ENCODE measurements at regions not wholly inside any gene's neighbourhood (a gene's known extent, or its start where the extent isn't known, plus 50 kb on each side); places are given as distances from the start of the nearest gene placed in this dataset.
A peak's percentile ranks its signal among the peaks of the same experiment; 100 is the strongest.

GRCh38 chrX:118179718-118180117 is 63.1 kb upstream of the KLHL13 start:
- no peak for DNase-seq (ENCODE audit: low spot score)
- ChIA-PET POLR2A (ENCODE audit: low non-redundant PET) (no interaction called here), CTCF (interaction anchor here (0.6 kb wide), 1 partner anchor 135 kb away, joined by 4 read pairs; no protein-coding TSS in a partner anchor)
- H3K27ac ChIP-seq, result no peak overlapping the region
- TF ChIP-seq, protein P1, sequence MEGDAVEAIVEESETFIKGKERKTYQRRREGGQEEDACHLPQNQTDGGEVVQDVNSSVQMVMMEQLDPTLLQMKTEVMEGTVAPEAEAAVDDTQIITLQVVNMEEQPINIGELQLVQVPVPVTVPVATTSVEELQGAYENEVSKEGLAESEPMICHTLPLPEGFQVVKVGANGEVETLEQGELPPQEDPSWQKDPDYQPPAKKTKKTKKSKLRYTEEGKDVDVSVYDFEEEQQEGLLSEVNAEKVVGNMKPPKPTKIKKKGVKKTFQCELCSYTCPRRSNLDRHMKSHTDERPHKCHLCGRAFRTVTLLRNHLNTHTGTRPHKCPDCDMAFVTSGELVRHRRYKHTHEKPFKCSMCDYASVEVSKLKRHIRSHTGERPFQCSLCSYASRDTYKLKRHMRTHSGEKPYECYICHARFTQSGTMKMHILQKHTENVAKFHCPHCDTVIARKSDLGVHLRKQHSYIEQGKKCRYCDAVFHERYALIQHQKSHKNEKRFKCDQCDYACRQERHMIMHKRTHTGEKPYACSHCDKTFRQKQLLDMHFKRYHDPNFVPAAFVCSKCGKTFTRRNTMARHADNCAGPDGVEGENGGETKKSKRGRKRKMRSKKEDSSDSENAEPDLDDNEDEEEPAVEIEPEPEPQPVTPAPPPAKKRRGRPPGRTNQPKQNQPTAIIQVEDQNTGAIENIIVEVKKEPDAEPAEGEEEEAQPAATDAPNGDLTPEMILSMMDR (conservative IDR thresholded peaks at IDR 0.05; ENCODE audit: low read depth), result no peak

DNA sequence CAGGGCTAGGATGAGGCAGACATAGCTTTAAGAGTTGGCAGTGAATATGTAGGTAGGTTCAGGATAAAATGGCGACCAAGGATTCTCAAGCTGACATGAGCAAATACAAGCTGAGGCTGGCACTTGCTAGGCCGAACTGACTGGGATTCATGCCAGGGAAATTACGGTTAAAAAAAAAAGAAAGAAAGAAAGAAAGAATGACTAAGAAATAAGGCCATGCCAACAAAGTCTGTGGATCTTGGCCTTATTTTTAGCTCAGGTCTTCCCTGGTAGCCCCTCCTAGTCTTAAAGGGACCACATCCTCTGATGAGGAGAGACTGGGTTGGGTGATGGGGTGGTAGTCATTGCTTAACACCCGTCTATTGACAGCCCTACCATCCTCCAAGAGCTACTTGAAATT is 64.4 kb upstream of the KLHL13 start:
- peak; percentile 5 for DNase-seq (ENCODE audit: low spot score)
- POLR2A ChIA-PET (ENCODE audit: low non-redundant PET), result no interaction called here
- CTCF ChIA-PET, result no interaction called here
- H3K27ac ChIP-seq, result no peak overlapping the region
- TF ChIP-seq, protein P1 (conservative IDR thresholded peaks at IDR 0.05; ENCODE audit: low read depth), result no peak

DNA sequence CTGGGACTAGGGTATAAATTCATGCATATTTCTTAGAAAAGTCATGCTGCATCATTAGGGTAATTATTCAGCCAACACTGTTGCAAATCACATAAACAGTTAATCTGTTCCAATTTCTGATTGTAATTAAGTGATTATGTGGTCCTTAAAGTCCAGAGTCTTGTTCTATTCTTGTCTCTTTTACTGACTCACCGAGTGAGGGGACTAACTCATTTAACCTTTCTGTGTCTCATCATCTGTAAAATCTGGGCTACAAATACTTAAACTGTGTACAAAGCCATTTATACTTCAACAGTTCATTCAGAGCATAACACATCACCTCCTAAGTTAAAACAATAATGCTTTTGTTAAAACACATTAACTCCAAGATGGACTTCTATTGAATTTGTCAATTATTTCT is 65.4 kb upstream of the KLHL13 start:
- ChIA-PET POLR2A (ENCODE audit: low non-redundant PET) (no interaction called here), CTCF (no interaction called here)
- TF ChIP-seq, protein P1 (conservative IDR thresholded peaks at IDR 0.05; ENCODE audit: low read depth), result no peak
- H3K27ac ChIP-seq, result no peak overlapping the region
- DNase-seq (ENCODE audit: low spot score), result no peak

DNA sequence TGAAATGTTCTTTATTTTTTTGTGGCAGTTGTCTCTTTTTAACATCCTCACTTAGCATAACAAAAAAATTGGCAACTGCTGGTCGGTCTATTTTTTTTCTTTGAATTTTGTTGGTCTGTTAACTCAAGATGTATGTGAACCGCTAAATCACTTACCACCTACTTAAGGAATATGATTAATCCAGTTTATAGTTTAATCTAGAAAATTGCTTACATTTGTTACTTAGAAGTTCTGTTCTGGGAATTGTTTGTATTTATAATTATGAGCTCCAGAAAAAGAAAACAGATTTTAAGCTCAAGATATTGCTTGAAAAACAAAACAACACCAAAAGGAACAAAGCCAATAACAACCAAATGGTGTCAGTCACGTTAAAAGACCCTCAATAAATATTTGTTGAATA is 66.1 kb upstream of the KLHL13 start:
- H3K27ac ChIP-seq, result no peak overlapping the region
- no peak for DNase-seq (ENCODE audit: low spot score)
- ChIA-PET CTCF (no interaction called here), POLR2A (ENCODE audit: low non-redundant PET) (no interaction called here)
- TF ChIP-seq, protein P1 (conservative IDR thresholded peaks at IDR 0.05; ENCODE audit: low read depth), result no peak

GRCh38 chrX:118183606-118184005 is 67.0 kb upstream of the KLHL13 start:
- H3K27ac ChIP-seq, result no peak overlapping the region
- POLR2A ChIA-PET (ENCODE audit: low non-redundant PET), result no interaction called here
- TF ChIP-seq, protein P1 (conservative IDR thresholded peaks at IDR 0.05; ENCODE audit: low read depth), result no peak
- DNase-seq (ENCODE audit: low spot score), result no peak
- CTCF ChIA-PET, result no interaction called here

- CTCF ChIA-PET, result no interaction called here
- TF ChIP-seq, protein P1 (conservative IDR thresholded peaks at IDR 0.05; ENCODE audit: low read depth), result no peak
- POLR2A ChIA-PET (ENCODE audit: low non-redundant PET), result no interaction called here
- no peak for DNase-seq (ENCODE audit: low spot score)
- no peak overlapping the region for H3K27ac ChIP-seq
These were observed 70.5 kb upstream of the KLHL13 start for GRCh38 chrX:118187100-118187499.

GRCh38 chrX:118189000-118189399 is 72.4 kb upstream of the KLHL13 start:
- DNase-seq (ENCODE audit: low spot score), result no peak
- H3K27ac ChIP-seq, result no peak overlapping the region
- POLR2A ChIA-PET (ENCODE audit: low non-redundant PET), result no interaction called here
- CTCF ChIA-PET, result no interaction called here
- TF ChIP-seq, protein P1 (conservative IDR thresholded peaks at IDR 0.05; ENCODE audit: low read depth), result no peak

Measured in RWPE1 (cell line).